ENCODE measurements at regions not wholly inside any gene's neighbourhood (a gene's known extent, or its start where the extent isn't known, plus 50 kb on each side); places are given as distances from the start of the nearest gene placed in this dataset.

DNA sequence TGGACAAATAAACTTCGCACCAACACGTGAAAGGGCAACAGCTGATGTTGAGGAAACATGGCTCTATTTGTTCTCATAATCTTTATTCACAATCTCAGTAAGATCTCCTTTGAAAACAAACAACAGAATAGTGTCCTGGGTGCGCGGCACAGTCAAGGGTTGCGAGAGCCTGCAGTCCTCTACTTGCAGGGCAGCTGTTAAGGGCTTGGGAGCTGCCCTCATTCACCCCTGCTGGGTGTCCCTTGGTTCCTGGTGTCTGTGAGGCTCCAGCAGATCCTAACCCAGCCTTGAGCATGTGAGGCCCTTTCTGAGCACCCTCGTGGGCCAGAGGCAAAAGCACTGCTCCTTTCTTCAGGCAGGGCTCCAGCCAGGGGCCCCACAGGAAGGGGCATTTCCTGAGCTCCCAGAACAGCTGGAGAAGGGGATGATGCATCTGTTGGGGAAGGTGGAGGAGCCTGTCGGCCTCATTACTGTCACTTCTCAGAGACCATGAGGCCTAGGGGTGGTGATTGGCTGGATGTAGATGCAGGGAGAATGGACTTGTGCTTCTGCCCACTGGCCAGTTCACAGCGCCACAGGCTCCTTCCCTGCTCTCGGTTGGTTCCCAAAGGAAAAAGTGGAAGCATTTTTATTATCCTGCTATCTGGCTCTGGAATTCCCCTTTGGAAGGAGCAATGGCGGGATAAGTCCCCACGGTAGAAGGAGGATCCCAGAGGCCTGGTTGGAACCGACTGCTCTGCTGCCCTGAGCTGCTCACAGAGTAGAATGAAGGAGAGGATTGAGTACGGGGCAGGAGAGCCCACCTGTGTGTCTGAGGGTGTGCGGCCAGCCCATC, 51.9 kb upstream of the KLF13 start:
- TF ChIP-seq POLR2A (IDR thresholded peaks at IDR 0.05), result no peak
- TF ChIP-seq, protein P1, sequence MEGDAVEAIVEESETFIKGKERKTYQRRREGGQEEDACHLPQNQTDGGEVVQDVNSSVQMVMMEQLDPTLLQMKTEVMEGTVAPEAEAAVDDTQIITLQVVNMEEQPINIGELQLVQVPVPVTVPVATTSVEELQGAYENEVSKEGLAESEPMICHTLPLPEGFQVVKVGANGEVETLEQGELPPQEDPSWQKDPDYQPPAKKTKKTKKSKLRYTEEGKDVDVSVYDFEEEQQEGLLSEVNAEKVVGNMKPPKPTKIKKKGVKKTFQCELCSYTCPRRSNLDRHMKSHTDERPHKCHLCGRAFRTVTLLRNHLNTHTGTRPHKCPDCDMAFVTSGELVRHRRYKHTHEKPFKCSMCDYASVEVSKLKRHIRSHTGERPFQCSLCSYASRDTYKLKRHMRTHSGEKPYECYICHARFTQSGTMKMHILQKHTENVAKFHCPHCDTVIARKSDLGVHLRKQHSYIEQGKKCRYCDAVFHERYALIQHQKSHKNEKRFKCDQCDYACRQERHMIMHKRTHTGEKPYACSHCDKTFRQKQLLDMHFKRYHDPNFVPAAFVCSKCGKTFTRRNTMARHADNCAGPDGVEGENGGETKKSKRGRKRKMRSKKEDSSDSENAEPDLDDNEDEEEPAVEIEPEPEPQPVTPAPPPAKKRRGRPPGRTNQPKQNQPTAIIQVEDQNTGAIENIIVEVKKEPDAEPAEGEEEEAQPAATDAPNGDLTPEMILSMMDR (IDR thresholded peaks at IDR 0.05), result no peak
- TF ChIP-seq EP300 (IDR thresholded peaks at IDR 0.05), result no peak
